ENCODE measurements at regions not wholly inside any gene's neighbourhood (a gene's known extent, or its start where the extent isn't known, plus 50 kb on each side); places are given as distances from the start of the nearest gene placed in this dataset.

DNA sequence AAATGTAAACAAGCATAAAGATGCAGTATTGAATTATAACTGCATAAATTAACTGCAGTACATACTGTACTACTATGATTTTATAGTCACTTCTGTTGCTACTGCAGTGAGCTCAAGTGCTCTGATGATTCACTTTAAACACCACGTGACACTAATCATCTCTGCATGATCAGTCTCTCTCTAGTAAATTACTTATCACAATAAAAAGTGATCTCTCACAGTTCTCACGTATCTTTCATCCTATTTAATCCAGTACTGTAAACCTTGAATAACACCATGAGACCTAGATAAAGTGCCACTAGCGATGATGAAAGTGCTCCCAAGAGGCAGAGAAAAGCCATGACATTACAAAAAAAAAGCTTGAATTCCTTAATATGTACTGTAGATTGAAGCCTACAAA lies 1242.0 kb downstream of the AMY1C start:
- H3K4me3 ChIP-seq, result no peak overlapping the region
- no peaks in the 10 kb centered on the region for H3K27me3 ChIP-seq
- DNase-seq (no peak), ATAC-seq (no peak)
- intact Hi-C loops (cut with DNase I), result no loop called here
- H3K27ac ChIP-seq, result no peak overlapping the region
- H3K4me1 ChIP-seq, result no peaks in the 10 kb centered on the region
- TF ChIP-seq, protein P1, sequence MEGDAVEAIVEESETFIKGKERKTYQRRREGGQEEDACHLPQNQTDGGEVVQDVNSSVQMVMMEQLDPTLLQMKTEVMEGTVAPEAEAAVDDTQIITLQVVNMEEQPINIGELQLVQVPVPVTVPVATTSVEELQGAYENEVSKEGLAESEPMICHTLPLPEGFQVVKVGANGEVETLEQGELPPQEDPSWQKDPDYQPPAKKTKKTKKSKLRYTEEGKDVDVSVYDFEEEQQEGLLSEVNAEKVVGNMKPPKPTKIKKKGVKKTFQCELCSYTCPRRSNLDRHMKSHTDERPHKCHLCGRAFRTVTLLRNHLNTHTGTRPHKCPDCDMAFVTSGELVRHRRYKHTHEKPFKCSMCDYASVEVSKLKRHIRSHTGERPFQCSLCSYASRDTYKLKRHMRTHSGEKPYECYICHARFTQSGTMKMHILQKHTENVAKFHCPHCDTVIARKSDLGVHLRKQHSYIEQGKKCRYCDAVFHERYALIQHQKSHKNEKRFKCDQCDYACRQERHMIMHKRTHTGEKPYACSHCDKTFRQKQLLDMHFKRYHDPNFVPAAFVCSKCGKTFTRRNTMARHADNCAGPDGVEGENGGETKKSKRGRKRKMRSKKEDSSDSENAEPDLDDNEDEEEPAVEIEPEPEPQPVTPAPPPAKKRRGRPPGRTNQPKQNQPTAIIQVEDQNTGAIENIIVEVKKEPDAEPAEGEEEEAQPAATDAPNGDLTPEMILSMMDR (IDR thresholded peaks at IDR 0.05), result no peak
- no peaks in the 10 kb centered on the region for H3K9me3 ChIP-seq
- H3K36me3 ChIP-seq, result no peaks in the 10 kb centered on the region

DNA sequence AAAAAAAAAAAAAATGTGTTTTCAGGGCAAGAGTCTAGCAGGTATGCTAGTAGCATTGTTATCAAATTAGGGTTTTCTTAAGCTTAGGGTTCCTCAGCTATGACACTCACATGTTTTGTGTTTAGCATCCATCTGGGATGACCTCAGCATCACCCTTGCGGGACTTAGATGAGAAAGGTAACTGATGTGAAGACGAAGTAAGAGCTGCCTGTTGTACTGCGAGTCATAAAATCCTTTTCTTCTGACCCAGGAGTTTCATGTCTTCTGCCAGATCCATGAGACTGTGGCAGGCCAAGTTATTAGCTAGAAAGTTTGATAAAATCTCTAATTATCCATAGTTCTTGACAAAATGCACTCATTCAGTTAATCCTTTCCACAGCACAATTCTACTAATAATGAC lies 1251.1 kb downstream of the AMY1C start:
- Histone ChIP-seq H3K27me3 (no peaks in the 10 kb centered on the region), H3K27ac (no peak overlapping the region), H3K9me3 (no peaks in the 10 kb centered on the region), H3K4me1 (no peaks in the 10 kb centered on the region), H3K36me3 (no peaks in the 10 kb centered on the region), H3K4me3 (no peak overlapping the region)
- DNase-seq (no peak), ATAC-seq (no peak)
- TF ChIP-seq, protein P1 (IDR thresholded peaks at IDR 0.05), result no peak
- intact Hi-C loops (cut with DNase I), result no loop called here

DNA sequence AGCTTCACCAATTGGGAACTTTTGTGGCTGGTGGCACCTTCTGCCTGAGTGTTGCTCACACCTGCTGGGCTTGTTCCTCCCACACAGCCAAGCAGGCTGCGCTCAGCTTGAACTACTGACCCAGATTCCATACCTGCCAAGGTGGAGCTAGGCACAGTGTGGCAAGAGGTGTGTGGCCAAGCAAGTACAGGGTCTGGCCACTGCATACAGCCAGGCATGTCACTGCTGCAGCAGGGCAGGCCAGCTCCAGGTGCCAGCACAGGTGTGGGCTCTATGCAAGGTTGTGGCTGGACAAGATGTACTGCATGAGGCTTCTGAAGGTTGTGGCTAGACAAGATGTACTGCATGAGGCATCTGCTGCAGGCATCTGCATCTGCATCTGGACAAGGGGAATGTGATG lies 1254.8 kb downstream of the AMY1C start:
- intact Hi-C loops (cut with DNase I), result no loop called here
- DNase-seq, result no peak
- H3K36me3 ChIP-seq, result no peaks in the 10 kb centered on the region

DNA sequence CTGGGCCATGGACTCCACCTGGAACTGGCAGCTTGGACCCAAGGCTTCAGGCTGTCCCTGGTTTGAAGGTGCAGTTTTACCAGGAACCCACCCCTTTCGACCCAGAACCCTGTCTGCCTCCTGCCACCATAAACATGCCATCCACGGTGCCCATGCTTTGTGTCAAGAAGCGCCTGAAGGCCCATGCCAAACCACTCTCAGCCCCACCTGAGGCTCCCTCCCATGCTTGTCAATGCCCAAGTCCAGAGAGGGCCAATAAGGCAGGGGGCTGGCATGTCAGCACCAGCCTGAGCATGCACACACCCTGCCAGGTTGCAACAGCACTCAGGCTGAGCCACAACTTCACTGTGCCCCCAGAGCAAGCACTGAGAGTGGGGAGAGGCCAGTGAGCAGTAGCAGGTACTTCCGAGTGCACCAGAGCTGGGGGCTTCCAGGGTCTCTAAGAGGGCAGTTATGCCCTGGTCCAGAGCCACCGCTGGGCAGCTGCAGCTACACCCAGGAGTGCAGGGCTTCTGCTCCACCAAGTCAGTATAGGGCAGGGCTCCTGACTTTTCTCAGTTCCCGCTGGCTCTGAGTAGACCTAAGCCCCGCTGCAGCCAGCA lies 1256.0 kb downstream of the AMY1C start:
- H3K27ac ChIP-seq, result no peak overlapping the region
- TF ChIP-seq, protein P1 (IDR thresholded peaks at IDR 0.05), result no peak
- ATAC-seq (peak; percentile 37), DNase-seq (peak; percentile 48)
- intact Hi-C loops (cut with DNase I), result no loop called here
- H3K4me1 ChIP-seq, result no peaks in the 10 kb centered on the region
- no peaks in the 10 kb centered on the region for H3K9me3 ChIP-seq
- no peaks in the 10 kb centered on the region for H3K36me3 ChIP-seq
- H3K27me3 ChIP-seq, result no peaks in the 10 kb centered on the region
- H3K4me3 ChIP-seq, result no peak overlapping the region

More for the DNA sequence above, 1254.8 kb downstream of the AMY1C start:
- Histone ChIP-seq H3K4me3 (no peak overlapping the region), H3K27ac (no peak overlapping the region), H3K4me1 (no peaks in the 10 kb centered on the region), H3K27me3 (no peaks in the 10 kb centered on the region), H3K9me3 (no peaks in the 10 kb centered on the region)
- ATAC-seq, result peak; percentile 50
- TF ChIP-seq, protein P1 (IDR thresholded peaks at IDR 0.05), result no peak

DNA sequence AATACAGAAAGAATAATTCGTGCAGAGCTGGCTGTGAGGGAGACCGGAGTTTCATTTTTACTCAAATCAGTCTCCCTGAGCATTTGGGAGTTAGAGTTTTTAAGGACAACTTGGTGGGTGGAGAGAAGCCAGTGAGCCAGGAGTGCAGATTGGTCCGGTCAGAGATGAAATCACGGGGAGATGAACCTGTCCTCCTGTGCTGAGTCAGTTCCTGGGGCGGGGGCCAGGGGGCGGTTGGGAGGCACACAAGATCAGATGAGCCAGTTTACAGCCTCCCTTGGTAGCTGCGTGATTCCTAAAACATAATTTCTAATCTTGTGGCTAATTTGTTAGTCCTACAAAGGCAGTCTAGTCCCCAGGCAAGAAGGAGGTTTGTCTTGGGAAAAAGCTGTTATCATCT lies 1267.9 kb downstream of the AMY1C start:
- Histone ChIP-seq H3K4me3 (no peak overlapping the region), H3K9me3 (no peaks in the 10 kb centered on the region), H3K27ac (no peak overlapping the region), H3K27me3 (no peaks in the 10 kb centered on the region), H3K4me1 (no peaks in the 10 kb centered on the region), H3K36me3 (no peaks in the 10 kb centered on the region)
- TF ChIP-seq, protein P1 (IDR thresholded peaks at IDR 0.05), result no peak
- intact Hi-C loops (cut with DNase I), result no loop called here
- no peak for DNase-seq
- no peak for ATAC-seq

DNA sequence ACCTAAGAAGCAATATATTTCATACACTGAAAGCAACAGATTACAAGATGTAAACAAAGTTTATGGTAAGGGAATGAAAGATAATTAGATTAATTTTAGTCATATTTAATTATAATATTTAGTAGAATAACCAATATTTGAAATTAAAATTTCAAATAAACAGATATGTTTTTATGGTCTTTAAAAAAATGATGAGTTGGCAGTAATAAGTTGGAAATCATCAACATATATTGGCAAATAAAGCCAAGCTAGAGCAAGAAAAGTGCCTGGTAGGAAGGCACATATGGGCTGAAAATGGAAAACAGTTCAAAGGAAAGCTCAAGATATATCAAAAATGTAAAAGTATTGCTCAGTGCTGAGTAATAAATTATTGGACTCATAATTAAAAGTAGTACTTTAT lies 1274.0 kb downstream of the AMY1C start:
- ATAC-seq, result no peak
- DNase-seq, result no peak
- no peak overlapping the region for H3K4me3 ChIP-seq
- TF ChIP-seq, protein P1 (IDR thresholded peaks at IDR 0.05), result no peak
- H3K4me1 ChIP-seq, result no peaks in the 10 kb centered on the region
- no peaks in the 10 kb centered on the region for H3K27me3 ChIP-seq
- intact Hi-C loops (cut with DNase I), result no loop called here
- no peaks in the 10 kb centered on the region for H3K36me3 ChIP-seq
- H3K9me3 ChIP-seq, result no peaks in the 10 kb centered on the region
- no peak overlapping the region for H3K27ac ChIP-seq

Data from upper lobe of right lung (tissue), 1 donor.